Heart right ventricle (tissue), 16 donors: ENCODE measurements at regions not wholly inside any gene's neighbourhood (a gene's known extent, or its start where the extent isn't known, plus 50 kb on each side); places are given as distances from the start of the nearest gene placed in this dataset.
A peak's percentile ranks its signal among the peaks of the same experiment; 100 is the strongest.

ENCODE experiments used
- ATAC-seq, 8 donors: fragments of 200-7000 bp; cut with Tn5 transposase; one replicate each; pipeline ENCODE4 v1.9.1; 2020; ENCODE audit warnings: mild to moderate bottlenecking in 8 of 8, moderate library complexity in 8 of 8, moderate number of reproducible peaks in 1 of 8
- DNase-seq, 2 donors: peaks; one replicate each; pipeline ENCODE4 v3.0.0-alpha.2; 2020
- H3K27ac ChIP-seq, 10 donors: fragments of 200-600 bp; sonication (generic) in 2 of 10; one replicate each; pipeline versions ENCODE4 v1.5.0 to v1.8.0; 2020 to 2022; ENCODE audit warnings: mild to moderate bottlenecking in 3 of 10
- H3K27me3 ChIP-seq, 7 donors: fragments of 200-600 bp; one replicate each; pipeline ENCODE4 v1.8.0; 2021 to 2022; ENCODE audit warnings: mild to moderate bottlenecking in 2 of 7
- H3K36me3 ChIP-seq, 9 donors: fragments of 200-600 bp; sonication (generic) in 1 of 9; one replicate each; pipeline versions ENCODE4 v1.5.0 to v1.8.0; 2020 to 2022; ENCODE audit warnings: mild to moderate bottlenecking in 2 of 9
- H3K4me1 ChIP-seq, 9 donors: fragments of 200-600 bp; sonication (generic) in 1 of 9; one replicate each; pipeline versions ENCODE4 v1.5.0 to v1.8.0; 2020 to 2022; ENCODE audit warnings: mild to moderate bottlenecking in 4 of 9
- H3K4me3 ChIP-seq, 10 donors: fragments of 200-600 bp; sonication (generic) in 2 of 10; one replicate each; pipeline versions ENCODE4 v1.5.0 to v1.8.0; 2020 to 2022; ENCODE audit warnings: mild to moderate bottlenecking in 7 of 10, moderate library complexity in 2 of 10
- H3K9me3 ChIP-seq, 11 donors: fragments of 200-600 bp in 10 of 11; sonication (generic) in 2 of 11; one replicate each; pipeline versions ENCODE4 v1.5.0 to v1.8.0; 2013 to 2022; ENCODE audit warnings: mild to moderate bottlenecking in 2 of 11, control low read depth in 1 of 11, moderate library complexity in 1 of 11
- CTCF ChIP-seq, 9 donors: fragments of 200-600 bp; sonication (generic) in 2 of 9; IDR thresholded peaks; one replicate each; pipeline versions ENCODE4 v1.5.0 to v1.8.0; 2021 to 2022; ENCODE audit warnings: antibody characterized with exemption in 9 of 9, mild to moderate bottlenecking in 5 of 9, moderate library complexity in 1 of 9
- WGBS, 2 donors: extraction: QIAGEN DNeasy Blood & Tissue Kit; methylation state at CpG; one replicate each; pipeline ENCODE4 v1.1.7; 2013; ENCODE audit warnings: inconsistent platforms in 1 of 2; 5-methylcytosine and 5-hydroxymethylcytosine counted together
- intact Hi-C, 10 donors: fragments of 100-400 bp; cut with DNase I; formaldehyde crosslinking; loops; one replicate each; pipeline versions ENCODE4 v1.11.1 to v1.14.2; 2022
- donor health status: Arrhythmogenic right ventricular cardiomyopathy.
- donor health status: ischemic (EF 13 %, LVEDD 7.1; RV severe dilation, severe dysfunction).
- donor health status: healthy with polysubstance abuse.
- donor health status: DM: no; HTN: yes; CAD: no.
- donor health status: DM: no; HTN: no; CAD: no.
- donor health status: ischemic (EF 25% LVEDD 6.9; RV normal size, moderate dysfunction).
- donor health status: ischemic (EF 25% LVEDD 5.7; RV mildly dilated, moderate dysfunction).
- donor health status: healthy.
- donor health status: DM: yes; HTN: yes; CAD: no.
- donor health status: Ischemic cardiomyopathy.
- donor health status: ischemic (EF 35%, LVEDD 5.7; RV mildly dilated, moderate dysfunction).
- donor health status: nonischemic (EF 11% LVEDD 7.7; RV severe dilation, severe dysfunction).
- donor health status: DM: yes; HTN: yes; CAD: no.
- donor health status: PGD.
- donor health status: ischemic (EF 29% LVEDD 5.4; RV normal size, mild dysfunction).
- donor health status: nonischemic (EF 23%, LVEDD 6.1; RV moderate dilation, normal function).

- DNase-seq, result peak; percentile 18 to 37
- peak in 4 of 8 donors; percentile 33 to 70 (median 40) for ATAC-seq
Measured at GRCh38 chrX:11952176-11952720, 186.0 kb upstream of the FRMPD4 start.

DNA sequence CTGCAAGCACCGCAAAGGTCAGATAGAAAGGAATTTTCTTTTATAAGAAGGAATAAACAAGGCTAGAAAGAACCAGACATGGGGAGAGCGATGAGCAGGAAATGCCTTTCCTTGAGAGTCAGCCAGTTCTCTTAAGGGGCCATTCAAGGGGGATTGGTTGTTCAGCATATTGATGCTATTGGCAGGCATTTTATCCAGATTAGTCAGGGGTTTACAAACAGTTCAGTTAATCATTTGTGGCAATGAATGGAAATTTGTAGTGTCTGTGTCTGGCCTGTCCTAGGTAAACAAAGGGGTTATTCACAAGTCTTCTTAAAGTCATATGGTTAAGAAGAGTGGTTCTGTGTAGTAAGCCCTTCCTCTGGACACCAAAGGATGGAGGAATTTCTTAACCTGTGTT is 184.7 kb upstream of the FRMPD4 start:
- 44 to 46% methylated on average over 2 of the region's 2 CpGs for WGBS, 2 donors
- H3K27ac ChIP-seq, result no peak overlapping the region
- DNase-seq (no peak), ATAC-seq (no peak)
- TF ChIP-seq CTCF (IDR thresholded peaks at IDR 0.05), result no peak
- H3K9me3 ChIP-seq, result no peaks in the 10 kb centered on the region
- H3K27me3 ChIP-seq, result no peaks in the 10 kb centered on the region
- no peaks in the 10 kb centered on the region for H3K36me3 ChIP-seq
- no peak overlapping the region for H3K4me3 ChIP-seq
- intact Hi-C loops, result no loop called here
- no peaks in the 10 kb centered on the region for H3K4me1 ChIP-seq

More at GRCh38 chrX:11952176-11952720, 186.0 kb upstream of the FRMPD4 start:
- intact Hi-C loops, result no loop called here
- no peaks in the 10 kb centered on the region for H3K27me3 ChIP-seq
- H3K9me3 ChIP-seq, result peaks cover 0 to 2% (median 0%) of the 10 kb centered on the region in 11 donors
- no peak for TF ChIP-seq CTCF (IDR thresholded peaks at IDR 0.05)
- no peaks in the 10 kb centered on the region for H3K4me1 ChIP-seq
- no peaks in the 10 kb centered on the region for H3K36me3 ChIP-seq
- 38 to 40% methylated on average over 4 of the region's 4 CpGs for WGBS, 2 donors
- H3K4me3 ChIP-seq, result no peak overlapping the region
- H3K27ac ChIP-seq, result no peak overlapping the region

- no peak overlapping the region for H3K27ac ChIP-seq
- DNase-seq, result no peak
- no peaks in the 10 kb centered on the region for H3K36me3 ChIP-seq
- H3K9me3 ChIP-seq, result no peaks in the 10 kb centered on the region
- intact Hi-C loops, result no loop called here
- WGBS, 2 donors, result 67 to 73% methylated on average over 3 of the region's 3 CpGs
- H3K4me3 ChIP-seq, result no peak overlapping the region
- H3K4me1 ChIP-seq, result no peaks in the 10 kb centered on the region
- TF ChIP-seq CTCF (IDR thresholded peaks at IDR 0.05), result no peak
- H3K27me3 ChIP-seq, result no peaks in the 10 kb centered on the region
- no peak for ATAC-seq
Measured at GRCh38 chrX:11954176-11954575, 184.1 kb upstream of the FRMPD4 start.

GRCh38 chrX:11960031-11960430 is 178.2 kb upstream of the FRMPD4 start:
- intact Hi-C loops, result no loop called here
- Histone ChIP-seq H3K36me3 (no peaks in the 10 kb centered on the region), H3K27me3 (no peaks in the 10 kb centered on the region), H3K9me3 (no peaks in the 10 kb centered on the region), H3K4me3 (no peak overlapping the region), H3K4me1 (no peaks in the 10 kb centered on the region), H3K27ac (no peak overlapping the region)
- 52 to 64% methylated on average over 4 of the region's 4 CpGs for WGBS, 2 donors
- DNase-seq (no peak), ATAC-seq (peak in 1 of 8 donors; percentile 48)
- no peak for TF ChIP-seq CTCF (IDR thresholded peaks at IDR 0.05)
